Esophagus squamous epithelium (tissue), 5 donors: ENCODE measurements at regions not wholly inside any gene's neighbourhood (a gene's known extent, or its start where the extent isn't known, plus 50 kb on each side); places are given as distances from the start of the nearest gene placed in this dataset.

Experiments used
- DNase-seq: peaks from one replicate; lab custom pipeline; 2025; lab: John Stamatoyannopoulos, UW
- H3K27ac ChIP-seq, 4 donors: fragments of 200-600 bp; sonication (generic); one replicate each; pipeline ENCODE4 v1.5.1; 2016 to 2019; ENCODE audit warnings: mild to moderate bottlenecking in 1 of 4
- H3K27me3 ChIP-seq, 4 donors: fragments of 200-600 bp; sonication (generic); 1 replicate in 3 of 4; 2 replicates in 1 of 4; pipeline versions ENCODE4 v1.5.1 to v1.6.0; 2017 to 2021; ENCODE audit warnings: antibody characterized with exemption in 1 of 4
- H3K36me3 ChIP-seq, 3 donors: fragments of 200-600 bp; sonication (generic); one replicate each; pipeline ENCODE4 v1.5.1; 2016 to 2019
- H3K4me1 ChIP-seq, 3 donors: fragments of 200-600 bp; sonication (generic); one replicate each; pipeline ENCODE4 v1.5.1; 2017 to 2019
- H3K4me3 ChIP-seq, 4 donors: fragments of 200-600 bp; sonication (generic); 1 replicate in 3 of 4; 2 replicates in 1 of 4; pipeline ENCODE4 v1.5.1; 2016 to 2019; ENCODE audit warnings: mild to moderate bottlenecking in 2 of 4, moderate library complexity in 1 of 4
- H3K9me3 ChIP-seq, 3 donors: fragments of 200-600 bp; sonication (generic); one replicate each; pipeline ENCODE4 v1.5.1; 2016 to 2019
- CTCF ChIP-seq, 6 experiments: fragments of 450-650 bp in 4 of 6; fragments of 200-600 bp in 2 of 6; sonication (generic) in 2 of 6; IDR thresholded peaks; one replicate each; pipeline ENCODE4 v1.5.1; 2016 to 2019; ENCODE audit warnings: antibody characterized with exemption in 6 of 6, mild to moderate bottlenecking in 4 of 6, moderate library complexity in 4 of 6
- POLR2A ChIP-seq, 4 donors: fragments of 450-650 bp; IDR thresholded peaks; one replicate each; pipeline ENCODE4 v1.6.1; 2017; ENCODE audit warnings: antibody characterized with exemption in 4 of 4, mild to moderate bottlenecking in 4 of 4, moderate library complexity in 3 of 4
- whole genome bisulfite sequencing, 2 donors: methylation state at CpG; one replicate each; pipeline ENCODE4 v1.1.5; 2018; 5-methylcytosine and 5-hydroxymethylcytosine counted together
- intact Hi-C: fragments of 100-400 bp; cut with DNase I; formaldehyde crosslinking; loops from one replicate; pipeline ENCODE4 v1.15.0; 2022
- donor health status: DM: yes; HTN: yes; CAD: no.

GRCh38 chr9:90131568-90131967, 511.1 kb downstream of the DIRAS2 start:
- Histone ChIP-seq H3K27ac (no peak overlapping the region), H3K4me1 (no peaks in the 10 kb centered on the region), H3K4me3 (no peak overlapping the region), H3K9me3 (no peaks in the 10 kb centered on the region), H3K36me3 (no peaks in the 10 kb centered on the region), H3K27me3 (peaks cover 0 to 7% (median 0%) of the 10 kb centered on the region in 4 donors)
- WGBS, 2 donors = 73 to 90% methylated on average over 7 of the region's 7 CpGs
- no peak for DNase-seq
- intact Hi-C loops = no loop called here
- TF ChIP-seq CTCF (IDR thresholded peaks at IDR 0.05) = no peak
- no peak for TF ChIP-seq POLR2A (IDR thresholded peaks at IDR 0.05)

- Histone ChIP-seq H3K4me3 (no peak overlapping the region), H3K27me3 (peaks cover 0 to 7% (median 0%) of the 10 kb centered on the region in 4 donors), H3K27ac (no peak overlapping the region), H3K36me3 (no peaks in the 10 kb centered on the region), H3K9me3 (no peaks in the 10 kb centered on the region), H3K4me1 (no peaks in the 10 kb centered on the region)
- DNase-seq = no peak
- TF ChIP-seq POLR2A (IDR thresholded peaks at IDR 0.05) (no peak), CTCF (IDR thresholded peaks at IDR 0.05) (no peak)
- intact Hi-C loops = no loop called here
Observed at GRCh38 chr9:90132866-90133265, 509.8 kb downstream of the DIRAS2 start.

- H3K9me3 ChIP-seq = no peaks in the 10 kb centered on the region
- 50 to 77% methylated on average over 1 of the region's 1 CpG for WGBS, 2 donors
- H3K27me3 ChIP-seq = peaks cover 0 to 4% (median 0%) of the 10 kb centered on the region in 4 donors
- H3K36me3 ChIP-seq = no peaks in the 10 kb centered on the region
- no peak overlapping the region for H3K27ac ChIP-seq
- peaks cover 0 to 5% (median 0%) of the 10 kb centered on the region in 3 donors for H3K4me1 ChIP-seq
- DNase-seq = no peak
- H3K4me3 ChIP-seq = no peak overlapping the region
- intact Hi-C loops = no loop called here
- TF ChIP-seq CTCF (IDR thresholded peaks at IDR 0.05) = no peak
- TF ChIP-seq POLR2A (IDR thresholded peaks at IDR 0.05) = no peak
Observed at GRCh38 chr9:90137801-90138200, 504.8 kb downstream of the DIRAS2 start.

- no peak overlapping the region for H3K4me3 ChIP-seq
- DNase-seq = no peak
- no peaks in the 10 kb centered on the region for H3K9me3 ChIP-seq
- WGBS, 2 donors = 66 to 70% methylated on average over 6 of the region's 7 CpGs
- H3K27ac ChIP-seq = no peak overlapping the region
- no peaks in the 10 kb centered on the region for H3K36me3 ChIP-seq
- peaks cover 0 to 5% (median 0%) of the 10 kb centered on the region in 3 donors for H3K4me1 ChIP-seq
- TF ChIP-seq POLR2A (IDR thresholded peaks at IDR 0.05) = no peak
- TF ChIP-seq CTCF (IDR thresholded peaks at IDR 0.05) = no peak
- intact Hi-C loops = loop anchor here (5.0 to 10.0 kb wide), 2 partner anchors 617 to 735 kb away; no protein-coding TSS in a partner anchor
- peaks cover 0 to 7% (median 0%) of the 10 kb centered on the region in 4 donors for H3K27me3 ChIP-seq
Observed at GRCh38 chr9:90140131-90140818, 502.3 kb downstream of the DIRAS2 start.

GRCh38 chr9:90141723-90142122, 500.9 kb downstream of the DIRAS2 start:
- Histone ChIP-seq H3K27ac (no peak overlapping the region), H3K9me3 (no peaks in the 10 kb centered on the region), H3K4me3 (no peak overlapping the region), H3K36me3 (no peaks in the 10 kb centered on the region), H3K27me3 (peaks cover 0 to 7% (median 0%) of the 10 kb centered on the region in 4 donors), H3K4me1 (peaks cover 0 to 5% (median 0%) of the 10 kb centered on the region in 3 donors)
- intact Hi-C loops = loop anchor here (5.0 to 10.0 kb wide), 2 partner anchors 616 to 733 kb away; no protein-coding TSS in a partner anchor
- peak in 5 of 6 experiments; percentile 39 to 73 (median 53) for TF ChIP-seq CTCF (IDR thresholded peaks at IDR 0.05)
- no peak for TF ChIP-seq POLR2A (IDR thresholded peaks at IDR 0.05)
- WGBS, 2 donors = 27 to 31% methylated on average over 5 of the region's 5 CpGs
- no peak for DNase-seq
